ENCODE measurements at regions not wholly inside any gene's neighbourhood (a gene's known extent, or its start where the extent isn't known, plus 50 kb on each side); places are given as distances from the start of the nearest gene placed in this dataset.

GRCh38 chr3:180092889-180093288 lies 56.2 kb upstream of the PEX5L start:
- no peak for DNase-seq (ENCODE audit: low read depth)

- DNase-seq (ENCODE audit: low read depth) = no peak
These were observed 56.8 kb upstream of the PEX5L start for GRCh38 chr3:180093535-180093934.

- no peak for DNase-seq (ENCODE audit: low read depth)
These were observed 60.9 kb upstream of the PEX5L start for GRCh38 chr3:180097626-180098025.

GRCh38 chr3:180102134-180102533 lies 65.4 kb upstream of the PEX5L start:
- DNase-seq (ENCODE audit: low read depth) = peak; percentile 2

- no peak for DNase-seq (ENCODE audit: low read depth)
These were observed 65.9 kb upstream of the PEX5L start for GRCh38 chr3:180102604-180103003.

GRCh38 chr3:180116203-180116602 lies 79.5 kb upstream of the PEX5L start:
- DNase-seq (ENCODE audit: low read depth) = no peak

- no peak for DNase-seq (ENCODE audit: low read depth)
These were observed 79.9 kb upstream of the PEX5L start for GRCh38 chr3:180116658-180117057.

- DNase-seq (ENCODE audit: low read depth) = no peak
These were observed 80.8 kb upstream of the PEX5L start for GRCh38 chr3:180117381-180118163.

- DNase-seq (ENCODE audit: low read depth) = no peak
These were observed 82.8 kb upstream of the PEX5L start for GRCh38 chr3:180119567-180119966.

- DNase-seq (ENCODE audit: low read depth) = no peak
These were observed 87.2 kb upstream of the PEX5L start for GRCh38 chr3:180123928-180124327.

- DNase-seq (ENCODE audit: low read depth) = no peak
These were observed 94.4 kb upstream of the PEX5L start for GRCh38 chr3:180131169-180131568.

- DNase-seq (ENCODE audit: low read depth) = no peak
These were observed 98.4 kb upstream of the PEX5L start for GRCh38 chr3:180135101-180135500.

GRCh38 chr3:180138871-180139270 lies 102.1 kb upstream of the PEX5L start:
- no peak for DNase-seq (ENCODE audit: low read depth)

GRCh38 chr3:180142041-180142440 lies 105.3 kb upstream of the PEX5L start:
- peak; percentile 23 for DNase-seq (ENCODE audit: low read depth)

GRCh38 chr3:180142472-180142871 lies 105.7 kb upstream of the PEX5L start:
- DNase-seq (ENCODE audit: low read depth) = no peak

- DNase-seq (ENCODE audit: low read depth) = no peak
These were observed 125.0 kb upstream of the PEX5L start for GRCh38 chr3:180161770-180162169.

- no peak for DNase-seq (ENCODE audit: low read depth)
These were observed 138.8 kb upstream of the PEX5L start for GRCh38 chr3:180175572-180175971.

- DNase-seq (ENCODE audit: low read depth) = no peak
These were observed 139.3 kb upstream of the PEX5L start for GRCh38 chr3:180176059-180176458.

- no peak for DNase-seq (ENCODE audit: low read depth)
These were observed 140.5 kb upstream of the PEX5L start for GRCh38 chr3:180177255-180177654.

GRCh38 chr3:180179562-180179961 lies 142.8 kb upstream of the PEX5L start:
- no peak for DNase-seq (ENCODE audit: low read depth)

- DNase-seq (ENCODE audit: low read depth) = peak; percentile 4
These were observed 144.1 kb upstream of the PEX5L start for GRCh38 chr3:180180795-180181194.

- no peak for DNase-seq (ENCODE audit: low read depth)
These were observed 144.7 kb upstream of the PEX5L start for GRCh38 chr3:180181387-180181786.

- no peak for DNase-seq (ENCODE audit: low read depth)
These were observed 146.6 kb upstream of the PEX5L start for GRCh38 chr3:180183346-180183745.

- no peak for DNase-seq (ENCODE audit: low read depth)
These were observed 148.1 kb upstream of the PEX5L start for GRCh38 chr3:180184816-180185215.

All from M059J (cell line).